ENCODE measurements at regions not wholly inside any gene's neighbourhood (a gene's known extent, or its start where the extent isn't known, plus 50 kb on each side); places are given as distances from the start of the nearest gene placed in this dataset.

GRCh38 chr2:118523761-118524160, 323.7 kb downstream of the EN1 start:
- H3K4me1 ChIP-seq (ENCODE audit: low read depth): no peaks in the 10 kb centered on the region
- H3K36me3 ChIP-seq: no peaks in the 10 kb centered on the region
- no peak overlapping the region for H3K4me3 ChIP-seq
- no peak for DNase-seq (ENCODE audit: low read depth in 1 of 2, low spot score in 1 of 2)
- no peak overlapping the region for H3K27ac ChIP-seq
- H3K27me3 ChIP-seq: no peaks in the 10 kb centered on the region
- no peaks in the 10 kb centered on the region for H3K9me3 ChIP-seq (ENCODE audit: low read depth)
- TF ChIP-seq, protein P1, sequence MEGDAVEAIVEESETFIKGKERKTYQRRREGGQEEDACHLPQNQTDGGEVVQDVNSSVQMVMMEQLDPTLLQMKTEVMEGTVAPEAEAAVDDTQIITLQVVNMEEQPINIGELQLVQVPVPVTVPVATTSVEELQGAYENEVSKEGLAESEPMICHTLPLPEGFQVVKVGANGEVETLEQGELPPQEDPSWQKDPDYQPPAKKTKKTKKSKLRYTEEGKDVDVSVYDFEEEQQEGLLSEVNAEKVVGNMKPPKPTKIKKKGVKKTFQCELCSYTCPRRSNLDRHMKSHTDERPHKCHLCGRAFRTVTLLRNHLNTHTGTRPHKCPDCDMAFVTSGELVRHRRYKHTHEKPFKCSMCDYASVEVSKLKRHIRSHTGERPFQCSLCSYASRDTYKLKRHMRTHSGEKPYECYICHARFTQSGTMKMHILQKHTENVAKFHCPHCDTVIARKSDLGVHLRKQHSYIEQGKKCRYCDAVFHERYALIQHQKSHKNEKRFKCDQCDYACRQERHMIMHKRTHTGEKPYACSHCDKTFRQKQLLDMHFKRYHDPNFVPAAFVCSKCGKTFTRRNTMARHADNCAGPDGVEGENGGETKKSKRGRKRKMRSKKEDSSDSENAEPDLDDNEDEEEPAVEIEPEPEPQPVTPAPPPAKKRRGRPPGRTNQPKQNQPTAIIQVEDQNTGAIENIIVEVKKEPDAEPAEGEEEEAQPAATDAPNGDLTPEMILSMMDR (IDR thresholded peaks at IDR 0.05; ENCODE audit: low read depth, low read length): no peak

DNA sequence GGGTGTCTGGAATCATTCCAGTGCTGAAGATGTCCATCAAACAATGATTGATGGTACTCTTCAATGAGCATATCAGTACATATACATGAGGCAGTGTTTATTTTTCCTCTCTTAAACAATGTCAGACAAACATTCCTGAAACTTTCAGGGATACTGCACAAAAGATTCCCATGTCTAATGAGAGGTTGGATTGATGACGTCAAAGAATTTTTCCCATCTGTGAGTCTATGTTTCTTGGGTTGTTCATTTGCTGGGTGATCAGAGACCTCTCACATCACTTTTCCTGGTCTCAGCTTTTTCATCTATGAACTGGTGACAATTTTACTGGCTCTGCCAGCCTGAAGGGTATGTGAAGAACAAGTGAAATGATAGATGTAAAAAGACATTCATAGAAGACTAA, 325.5 kb downstream of the EN1 start:
- Histone ChIP-seq H3K27me3 (no peaks in the 10 kb centered on the region), H3K36me3 (no peaks in the 10 kb centered on the region), H3K4me1 (ENCODE audit: low read depth) (no peaks in the 10 kb centered on the region), H3K27ac (no peak overlapping the region), H3K4me3 (no peak overlapping the region), H3K9me3 (ENCODE audit: low read depth) (no peaks in the 10 kb centered on the region)
- DNase-seq (ENCODE audit: low read depth in 1 of 2, low spot score in 1 of 2): no peak
- TF ChIP-seq, protein P1 (IDR thresholded peaks at IDR 0.05; ENCODE audit: low read depth, low read length): no peak

- H3K9me3 ChIP-seq (ENCODE audit: low read depth): no peaks in the 10 kb centered on the region
- no peak for DNase-seq (ENCODE audit: low read depth in 1 of 2, low spot score in 1 of 2)
- H3K4me1 ChIP-seq (ENCODE audit: low read depth): no peaks in the 10 kb centered on the region
- no peaks in the 10 kb centered on the region for H3K27me3 ChIP-seq
- H3K27ac ChIP-seq: no peak overlapping the region
- H3K4me3 ChIP-seq: no peak overlapping the region
- TF ChIP-seq, protein P1 (IDR thresholded peaks at IDR 0.05; ENCODE audit: low read depth, low read length): no peak
- H3K36me3 ChIP-seq: no peaks in the 10 kb centered on the region
Measured at GRCh38 chr2:118521272-118521671, 326.2 kb downstream of the EN1 start.

- Histone ChIP-seq H3K27me3 (no peaks in the 10 kb centered on the region), H3K27ac (no peak overlapping the region), H3K4me3 (no peak overlapping the region), H3K4me1 (ENCODE audit: low read depth) (no peaks in the 10 kb centered on the region), H3K9me3 (ENCODE audit: low read depth) (no peaks in the 10 kb centered on the region), H3K36me3 (no peaks in the 10 kb centered on the region)
- TF ChIP-seq, protein P1 (IDR thresholded peaks at IDR 0.05; ENCODE audit: low read depth, low read length): no peak
- no peak for DNase-seq (ENCODE audit: low read depth in 1 of 2, low spot score in 1 of 2)
Measured at GRCh38 chr2:118520246-118520645, 327.2 kb downstream of the EN1 start.

DNA sequence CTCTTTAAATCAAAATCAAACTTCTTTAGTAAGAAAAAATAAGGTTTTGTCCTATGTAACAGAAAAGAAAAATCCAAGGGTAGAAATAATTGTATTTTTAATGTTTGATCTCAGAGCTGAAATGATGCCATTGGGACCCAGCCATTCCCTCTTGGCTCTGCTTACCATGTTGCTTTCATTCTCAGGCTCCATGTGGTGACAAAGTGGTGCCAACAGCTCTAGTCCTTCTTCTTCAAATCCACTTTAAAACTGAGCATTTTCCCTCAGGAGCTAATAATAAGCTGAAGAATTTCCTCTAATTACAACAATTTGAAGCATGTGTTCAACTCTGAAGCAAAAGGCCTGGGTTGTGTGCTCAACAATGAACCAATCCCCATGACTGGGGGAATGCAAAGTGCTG, 327.9 kb downstream of the EN1 start:
- Histone ChIP-seq H3K9me3 (ENCODE audit: low read depth) (no peaks in the 10 kb centered on the region), H3K27ac (no peak overlapping the region), H3K36me3 (no peaks in the 10 kb centered on the region), H3K27me3 (no peaks in the 10 kb centered on the region), H3K4me1 (ENCODE audit: low read depth) (no peaks in the 10 kb centered on the region), H3K4me3 (no peak overlapping the region)
- TF ChIP-seq, protein P1 (IDR thresholded peaks at IDR 0.05; ENCODE audit: low read depth, low read length): no peak
- no peak for DNase-seq (ENCODE audit: low read depth in 1 of 2, low spot score in 1 of 2)

- no peaks in the 10 kb centered on the region for H3K4me1 ChIP-seq (ENCODE audit: low read depth)
- no peaks in the 10 kb centered on the region for H3K27me3 ChIP-seq
- DNase-seq (ENCODE audit: low read depth in 1 of 2, low spot score in 1 of 2): no peak
- no peaks in the 10 kb centered on the region for H3K36me3 ChIP-seq
- no peaks in the 10 kb centered on the region for H3K9me3 ChIP-seq (ENCODE audit: low read depth)
- TF ChIP-seq, protein P1 (IDR thresholded peaks at IDR 0.05; ENCODE audit: low read depth, low read length): no peak
- H3K4me3 ChIP-seq: no peak overlapping the region
- H3K27ac ChIP-seq: no peak overlapping the region
Measured at GRCh38 chr2:118510807-118511206, 336.6 kb downstream of the EN1 start.
